HEK293 (cell line): ENCODE measurements at regions not wholly inside any gene's neighbourhood (a gene's known extent, or its start where the extent isn't known, plus 50 kb on each side); places are given as distances from the start of the nearest gene placed in this dataset.

Source experiments
- CTCF ChIA-PET: fragments of 350-600 bp; formaldehyde crosslinking; extraction: SDS; loops from one replicate; lab custom pipeline; 2021; ENCODE audit warnings: antibody characterized with exemption; lab: Yijun Ruan, JAX
- POLR2A ChIA-PET: fragments of 300-600 bp; formaldehyde crosslinking; extraction: SDS; loops from one replicate; lab custom pipeline; 2020; ENCODE audit warnings: antibody characterized with exemption, inconsistent platforms; lab: Yijun Ruan, JAX
- H3K27ac ChIP-seq: fragments of 200-500 bp; sonication (Bioruptor generic); 2 replicates; pipeline ENCODE4 v1.5.1; 2014; ENCODE audit warnings: low read depth, low read length, control low read depth, inconsistent platforms; ENCODE audit errors: extremely low read depth
- H3K36me3 ChIP-seq, 2 experiments: fragments of 200-500 bp in 1 of 2; sonication (Bioruptor generic) in 1 of 2; 1 replicate in 1 of 2; 2 replicates in 1 of 2; pipeline ENCODE4 v1.5.1; 2014 to 2017; ENCODE audit warnings: inconsistent platforms in 2 of 2, low read length in 2 of 2; ENCODE audit not compliant: control insufficient read depth in 2 of 2, insufficient read depth in 1 of 2
- H3K4me1 ChIP-seq: fragments of 200-500 bp; sonication (Bioruptor generic); 2 replicates; pipeline ENCODE4 v1.5.1; 2014; ENCODE audit warnings: mild to moderate bottlenecking, low read length, inconsistent platforms; ENCODE audit not compliant: control insufficient read depth, insufficient read depth
- H3K4me3 ChIP-seq: 2 replicates; pipeline ENCODE4 v1.5.1; 2011; ENCODE audit warnings: low read depth, mild to moderate bottlenecking, control low read depth, low read length, moderate library complexity
- H3K9me3 ChIP-seq: fragments of 200-500 bp; sonication (Bioruptor generic); 2 replicates; pipeline ENCODE4 v1.5.1; 2014; ENCODE audit warnings: low read depth, low read length, inconsistent platforms; ENCODE audit not compliant: control insufficient read depth, insufficient read depth
- AEBP2 ChIP-seq: fragments of 450-650 bp; formaldehyde crosslinking; IDR thresholded peaks from 2 replicates; pipeline ENCODE4 v1.5.1; 2016; ENCODE audit warnings: missing biosample characterization, missing genetic modification characterization, borderline replicate concordance
- BCL11B ChIP-seq: fragments of 450-650 bp; formaldehyde crosslinking; IDR thresholded peaks from 2 replicates; pipeline ENCODE4 v1.5.1; 2016; ENCODE audit warnings: low read depth, missing biosample characterization, missing genetic modification characterization
- KLF16 ChIP-seq: fragments of 450-650 bp; formaldehyde crosslinking; IDR thresholded peaks from 2 replicates; pipeline ENCODE4 v1.5.1; 2017; ENCODE audit warnings: missing biosample characterization, missing genetic modification characterization
- PATZ1 ChIP-seq: fragments of 450-650 bp; formaldehyde crosslinking; IDR thresholded peaks from 2 replicates; pipeline ENCODE4 v1.5.1; 2016; ENCODE audit warnings: missing biosample characterization, missing genetic modification characterization
- SETDB1 ChIP-seq: IDR thresholded peaks from one replicate; pipeline ENCODE4 v1.6.1; 2017; ENCODE audit warnings: mild to moderate bottlenecking, low read length, moderate library complexity, mixed read lengths; ENCODE audit not compliant: insufficient read length
- SP2 ChIP-seq: fragments of 450-650 bp; formaldehyde crosslinking; IDR thresholded peaks from 2 replicates; pipeline ENCODE4 v1.5.1; 2016; ENCODE audit warnings: missing biosample characterization, missing genetic modification characterization
- ZFHX2 ChIP-seq: fragments of 450-650 bp; formaldehyde crosslinking; conservative IDR thresholded peaks from 2 replicates; pipeline ENCODE4 v1.5.1; 2016; ENCODE audit warnings: missing biosample characterization, missing genetic modification characterization
- ZFP41 ChIP-seq: fragments of 450-650 bp; formaldehyde crosslinking; IDR thresholded peaks from 2 replicates; pipeline ENCODE4 v1.5.1; 2016; ENCODE audit warnings: missing biosample characterization, missing genetic modification characterization, borderline replicate concordance
- ZNF18 ChIP-seq: fragments of 450-650 bp; formaldehyde crosslinking; IDR thresholded peaks from 2 replicates; pipeline ENCODE4 v1.5.1; 2016; ENCODE audit warnings: missing biosample characterization, missing genetic modification characterization
- ZNF280D ChIP-seq: fragments of 450-650 bp; formaldehyde crosslinking; IDR thresholded peaks from 2 replicates; pipeline ENCODE4 v1.5.1; 2016; ENCODE audit warnings: missing biosample characterization, missing genetic modification characterization
- ZNF426 ChIP-seq: fragments of 450-650 bp; formaldehyde crosslinking; IDR thresholded peaks from 2 replicates; pipeline ENCODE4 v1.5.1; 2017; ENCODE audit warnings: missing biosample characterization, missing genetic modification characterization, mild to moderate bottlenecking, inconsistent platforms, moderate library complexity
- ZNF501 ChIP-seq: fragments of 450-650 bp; formaldehyde crosslinking; IDR thresholded peaks from 2 replicates; pipeline ENCODE4 v1.5.1; 2016; ENCODE audit warnings: missing biosample characterization, missing genetic modification characterization
- ZNF558 ChIP-seq: fragments of 450-650 bp; formaldehyde crosslinking; IDR thresholded peaks from 2 replicates; pipeline ENCODE4 v1.5.1; 2016; ENCODE audit warnings: missing biosample characterization, missing genetic modification characterization
- ZNF621 ChIP-seq: fragments of 450-650 bp; formaldehyde crosslinking; IDR thresholded peaks from 2 replicates; pipeline ENCODE4 v1.5.1; 2017; ENCODE audit warnings: missing biosample characterization, missing genetic modification characterization
- ZNF645 ChIP-seq: fragments of 450-650 bp; formaldehyde crosslinking; IDR thresholded peaks from 2 replicates; pipeline ENCODE4; 2016; ENCODE audit warnings: missing biosample characterization, missing genetic modification characterization
- ZNF654 ChIP-seq: fragments of 450-650 bp; formaldehyde crosslinking; IDR thresholded peaks from 2 replicates; pipeline ENCODE4 v1.5.1; 2016; ENCODE audit warnings: low read depth, missing biosample characterization, missing genetic modification characterization
- ZNF76 ChIP-seq: fragments of 450-650 bp; formaldehyde crosslinking; IDR thresholded peaks from 2 replicates; pipeline ENCODE4; 2016; ENCODE audit warnings: low read depth, missing biosample characterization, missing genetic modification characterization, borderline replicate concordance
- ZSCAN23 ChIP-seq: fragments of 450-650 bp; formaldehyde crosslinking; IDR thresholded peaks from 2 replicates; pipeline ENCODE4 v1.5.1; 2016; ENCODE audit warnings: missing biosample characterization, missing genetic modification characterization
- TF ChIP-seq, protein P1 (sequence below): fragments of 450-650 bp; formaldehyde crosslinking; IDR thresholded peaks from 2 replicates; pipeline ENCODE4 v1.5.1; 2016; ENCODE audit warnings: missing biosample characterization, missing genetic modification characterization

GRCh38 chr11:81497202-81497804 lies 1236.4 kb downstream of the FAM181B start:
- Histone ChIP-seq H3K27ac (no peak overlapping the region), H3K36me3 (no peaks in the 10 kb centered on the region), H3K4me3 (no peak overlapping the region), H3K9me3 (no peaks in the 10 kb centered on the region), H3K4me1 (no peaks in the 10 kb centered on the region)
- ChIA-PET POLR2A (no interaction called here), CTCF (interaction anchor here (0.7 to 2.4 kb wide), 6 partner anchors 9 to 262 kb away, joined by 3 to 8 read pairs (median 4); no protein-coding TSS in a partner anchor)
- TF ChIP-seq ZFHX2 (tag by site-specific recombination) (no peak), ZNF654 (tag by site-specific recombination) (peak; percentile 22; the same call in 1 of the 2 replicates)

DNA sequence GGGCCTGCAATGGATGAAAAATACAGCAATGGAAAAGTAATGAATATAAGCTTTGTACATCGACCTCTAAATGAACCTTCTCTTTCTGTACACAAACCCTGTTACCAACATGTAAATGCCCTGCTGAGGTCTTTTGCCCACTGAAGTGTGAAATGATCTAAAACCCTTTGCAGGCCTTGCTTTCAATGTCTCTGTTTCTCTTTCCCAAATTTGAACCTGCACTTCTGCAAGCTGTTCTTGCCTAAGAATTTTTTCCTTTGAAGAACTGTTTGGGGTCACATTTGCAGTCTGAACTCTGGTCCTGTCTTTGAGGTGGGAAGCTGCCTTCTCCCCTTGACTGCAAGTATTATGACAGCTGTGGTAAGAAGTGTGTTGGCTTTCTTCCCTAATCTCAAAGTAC lies 1237.1 kb downstream of the FAM181B start:
- H3K4me1 ChIP-seq, result no peaks in the 10 kb centered on the region
- ChIA-PET CTCF (interaction anchor here (0.6 to 2.4 kb wide), 6 partner anchors 9 to 1788 kb away, joined by 3 to 8 read pairs (median 4); no protein-coding TSS in a partner anchor), POLR2A (no interaction called here)
- TF ChIP-seq AEBP2, result no peak
- no peak for TF ChIP-seq ZNF558
- TF ChIP-seq SETDB1, result no peak
- TF ChIP-seq SP2 (tag by site-specific recombination), result no peak
- no peak for TF ChIP-seq ZNF501 (tag by site-specific recombination)
- no peak for TF ChIP-seq ZSCAN23 (tag by site-specific recombination)
- H3K4me3 ChIP-seq, result no peak overlapping the region
- H3K36me3 ChIP-seq, result no peaks in the 10 kb centered on the region
- no peaks in the 10 kb centered on the region for H3K9me3 ChIP-seq
- H3K27ac ChIP-seq, result no peak overlapping the region

DNA sequence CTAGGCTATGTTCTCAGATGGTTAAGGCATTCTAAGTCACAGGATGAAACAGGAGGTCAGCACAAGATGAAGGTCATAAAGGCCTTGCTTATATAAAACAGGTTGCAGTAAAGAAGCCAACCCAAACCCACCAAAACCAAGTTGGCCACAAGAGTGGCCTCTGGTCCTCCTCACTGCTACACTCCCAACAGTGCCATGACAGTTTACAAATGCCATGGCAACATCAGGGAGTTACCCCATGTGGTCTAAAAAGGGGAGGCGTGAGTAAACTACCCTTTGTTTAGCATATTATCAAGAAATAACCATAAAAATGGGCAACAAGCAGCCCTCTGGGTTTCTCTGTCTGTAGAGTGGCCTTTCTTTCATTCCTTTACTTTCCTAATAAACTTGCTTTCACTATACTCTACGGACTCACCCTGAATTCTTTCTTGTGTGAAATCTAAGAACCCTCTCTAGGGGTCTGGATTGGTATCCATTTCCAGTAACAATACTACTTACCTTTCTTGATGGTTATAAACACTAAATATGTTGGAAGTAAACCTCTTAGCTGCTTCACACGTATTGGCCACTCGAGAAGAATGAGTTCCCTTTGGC lies 1237.9 kb downstream of the FAM181B start:
- no peaks in the 10 kb centered on the region for H3K9me3 ChIP-seq
- ChIA-PET POLR2A (no interaction called here), CTCF (interaction anchor here (1.1 to 2.4 kb wide), 3 partner anchors 10 to 23 kb away, joined by 3 to 8 read pairs (median 6); no protein-coding TSS in a partner anchor)
- H3K27ac ChIP-seq, result no peak overlapping the region
- no peaks in the 10 kb centered on the region for H3K4me1 ChIP-seq
- no peak overlapping the region for H3K4me3 ChIP-seq
- H3K36me3 ChIP-seq, result no peaks in the 10 kb centered on the region
- TF ChIP-seq BCL11B (tag by site-specific recombination) (no peak), ZNF645 (tag by site-specific recombination) (no peak), ZNF280D (tag by site-specific recombination) (no peak), ZNF76 (tag by site-specific recombination) (no peak), ZNF426 (tag by site-specific recombination) (no peak), PATZ1 (no peak), ZNF621 (tag by site-specific recombination) (no peak), ZFP41 (tag by site-specific recombination) (no peak), KLF16 (tag by site-specific recombination) (no peak), ZNF18 (no peak)
- TF ChIP-seq, protein P1, sequence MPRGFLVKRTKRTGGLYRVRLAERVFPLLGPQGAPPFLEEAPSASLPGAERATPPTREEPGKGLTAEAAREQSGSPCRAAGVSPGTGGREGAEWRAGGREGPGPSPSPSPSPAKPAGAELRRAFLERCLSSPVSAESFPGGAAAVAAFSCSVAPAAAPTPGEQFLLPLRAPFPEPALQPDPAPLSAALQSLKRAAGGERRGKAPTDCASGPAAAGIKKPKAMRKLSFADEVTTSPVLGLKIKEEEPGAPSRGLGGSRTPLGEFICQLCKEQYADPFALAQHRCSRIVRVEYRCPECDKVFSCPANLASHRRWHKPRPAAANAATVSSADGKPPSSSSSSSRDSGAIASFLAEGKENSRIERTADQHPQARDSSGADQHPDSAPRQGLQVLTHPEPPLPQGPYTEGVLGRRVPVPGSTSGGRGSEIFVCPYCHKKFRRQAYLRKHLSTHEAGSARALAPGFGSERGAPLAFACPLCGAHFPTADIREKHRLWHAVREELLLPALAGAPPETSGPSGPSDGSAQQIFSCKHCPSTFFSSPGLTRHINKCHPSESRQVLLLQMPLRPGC (tag by site-specific recombination), result no peak
